GM23338 (cell line): ENCODE measurements at regions not wholly inside any gene's neighbourhood (a gene's known extent, or its start where the extent isn't known, plus 50 kb on each side); places are given as distances from the start of the nearest gene placed in this dataset.
A peak's percentile ranks its signal among the peaks of the same experiment; 100 is the strongest.
"Not testable (repeated sequence)": the region's sequence is repeated elsewhere in the genome, so short reads cannot be mapped to it uniquely, and the experiment has no call there.

Source experiments
- ATAC-seq: fragments of 200-7000 bp; cut with Tn5 transposase; 3 replicates; pipeline ENCODE4 v1.9.1; 2020
- DNase-seq: peaks from one replicate; pipeline ENCODE4 v3.0.0-alpha.2; 2015; ENCODE audit warnings: low spot score
- H2AFZ ChIP-seq: fragments of 200-600 bp; sonication (generic); 2 replicates; pipeline ENCODE4 v1.8.0; 2016; ENCODE audit warnings: antibody characterized with exemption, mild to moderate bottlenecking, moderate library complexity
- H3F3A ChIP-seq: fragments of 200-600 bp; sonication (generic); replicated peaks from 2 replicates; pipeline ENCODE4 v1.8.0; 2017; ENCODE audit warnings: antibody characterized with exemption, mixed run types, low read depth
- H3K27ac ChIP-seq: fragments of 200-600 bp; sonication (generic); 2 replicates; pipeline ENCODE4 v1.6.1; 2016; ENCODE audit warnings: low read depth
- H3K27me3 ChIP-seq: fragments of 200-600 bp; sonication (generic); 2 replicates; pipeline ENCODE4 v1.8.0; 2016; ENCODE audit warnings: mild to moderate bottlenecking, mixed run types, moderate library complexity; ENCODE audit not compliant: insufficient read depth
- H3K36me3 ChIP-seq: fragments of 200-600 bp; sonication (generic); 2 replicates; pipeline ENCODE4 v1.8.0; 2016; ENCODE audit warnings: mild to moderate bottlenecking; ENCODE audit not compliant: insufficient read depth
- H3K4me1 ChIP-seq: fragments of 200-600 bp; sonication (generic); 2 replicates; pipeline ENCODE4 v1.8.0; 2016; ENCODE audit warnings: mild to moderate bottlenecking, moderate library complexity; ENCODE audit not compliant: insufficient read depth
- H3K4me2 ChIP-seq: fragments of 200-600 bp; sonication (generic); 2 replicates; pipeline ENCODE4 v1.7.1; 2017; ENCODE audit warnings: mixed run types
- H3K4me3 ChIP-seq: fragments of 200-600 bp; sonication (generic); 2 replicates; pipeline ENCODE4 v1.6.1; 2016; ENCODE audit warnings: mixed run types
- H3K79me2 ChIP-seq: fragments of 200-600 bp; sonication (generic); replicated peaks from 2 replicates; pipeline ENCODE4 v1.8.0; 2017; ENCODE audit warnings: mild to moderate bottlenecking; ENCODE audit not compliant: insufficient read depth
- H3K9me2 ChIP-seq: fragments of 200-600 bp; sonication (generic); 2 replicates; pipeline ENCODE4 v1.8.0; 2017; ENCODE audit not compliant: insufficient read depth
- H4K20me1 ChIP-seq: fragments of 200-600 bp; sonication (generic); replicated peaks from 2 replicates; pipeline ENCODE4 v1.8.0; 2017; ENCODE audit warnings: mild to moderate bottlenecking; ENCODE audit not compliant: insufficient read depth
- H3K27ac Mint-ChIP-seq: 2 replicates; pipeline ENCODE4 v1.8.0; 2020; ENCODE audit warnings: inconsistent platforms, mild to moderate bottlenecking, moderate library complexity, mixed read lengths
- H3K27me3 Mint-ChIP-seq: 3 replicates; pipeline ENCODE4 v1.8.0; 2022; ENCODE audit warnings: low read depth, mild to moderate bottlenecking, moderate library complexity, mixed read lengths, inconsistent platforms; ENCODE audit not compliant: insufficient read depth, poor library complexity
- H3K36me3 Mint-ChIP-seq: 3 replicates; pipeline ENCODE4 v1.8.0; 2021; ENCODE audit warnings: low read depth, mild to moderate bottlenecking, inconsistent platforms, moderate library complexity, mixed read lengths
- H3K4me1 Mint-ChIP-seq: 3 replicates; pipeline ENCODE4 v1.8.0; 2020; ENCODE audit warnings: mild to moderate bottlenecking, inconsistent platforms, mixed read lengths
- H3K4me3 Mint-ChIP-seq: 3 replicates; pipeline ENCODE4 v1.8.0; 2021; ENCODE audit warnings: moderate library complexity, mild to moderate bottlenecking, inconsistent platforms, mixed read lengths
- H3K9me3 Mint-ChIP-seq: 3 replicates; pipeline ENCODE4 v1.8.0; 2020; ENCODE audit warnings: moderate library complexity, mild to moderate bottlenecking, inconsistent platforms, mixed read lengths

DNA sequence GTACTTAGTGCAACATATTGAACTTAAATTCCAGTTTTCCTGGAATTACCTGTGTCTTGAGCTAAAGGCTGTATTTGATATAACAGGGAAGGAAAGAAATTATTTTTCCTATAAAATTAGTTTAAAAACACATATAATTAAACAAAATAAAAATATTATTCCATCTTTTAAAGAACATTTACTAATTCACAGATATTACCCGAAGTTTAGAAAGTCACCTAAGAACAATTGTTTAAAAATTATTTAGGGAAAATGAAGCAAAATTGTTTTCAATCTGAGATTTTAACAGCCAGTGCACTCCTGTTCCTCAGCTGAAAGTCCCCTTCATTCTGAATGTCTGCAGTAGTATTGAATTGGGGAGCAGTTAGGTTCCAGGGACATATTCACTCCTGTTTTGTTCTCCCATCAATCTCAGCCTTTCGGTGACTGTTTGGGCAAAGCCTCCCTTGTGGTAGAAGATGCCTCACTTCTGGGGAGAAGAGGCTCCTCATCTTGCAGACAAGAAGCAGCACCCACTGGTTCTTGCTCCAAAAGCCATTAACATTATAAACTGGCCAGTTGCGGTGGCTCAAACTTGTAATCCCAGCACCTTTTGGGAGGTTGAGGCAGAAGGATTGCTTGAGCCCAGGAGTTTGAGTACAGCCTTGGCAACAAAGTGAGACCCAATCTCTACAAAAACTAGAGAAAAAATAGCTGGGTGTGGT lies 1516.4 kb upstream of the TPTE start:
- H3K27me3 ChIP-seq, H3K4me3 ChIP-seq, DNase-seq, H3K27ac Mint-ChIP-seq, H3K27ac ChIP-seq, H3K4me3 Mint-ChIP-seq, H3K9me2 ChIP-seq, H3K4me1 ChIP-seq, H4K20me1 ChIP-seq, H3K79me2 ChIP-seq, H3K4me1 Mint-ChIP-seq, H3K4me2 ChIP-seq, ATAC-seq, H2AFZ ChIP-seq: not testable (repeated sequence)
- H3K36me3 Mint-ChIP-seq: peaks cover 76% of the 10 kb centered on the region
- H3K36me3 ChIP-seq: peaks cover 35% of the 10 kb centered on the region
- peaks cover 26% of the 10 kb centered on the region for H3F3A ChIP-seq
- H3K9me3 Mint-ChIP-seq: peaks cover 96% of the 10 kb centered on the region
- H3K27me3 Mint-ChIP-seq: peaks cover 22% of the 10 kb centered on the region

DNA sequence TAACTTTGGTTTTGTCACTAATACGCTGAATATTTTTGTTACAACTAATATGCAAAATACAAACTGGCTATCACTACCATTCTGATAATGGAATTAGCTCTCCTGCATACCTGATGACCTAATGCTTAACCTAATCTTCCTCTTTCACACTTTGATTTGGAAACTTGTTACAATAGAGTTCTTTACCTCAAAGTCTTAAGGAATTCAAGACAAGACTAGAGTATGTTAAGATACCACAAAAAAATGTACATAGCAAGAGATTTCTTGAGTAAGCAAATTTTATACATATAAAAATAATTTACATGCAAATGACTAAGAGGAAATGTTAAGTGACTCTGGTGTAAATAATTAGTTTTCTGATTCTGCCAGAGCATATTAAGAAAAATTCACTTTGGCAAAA lies 1515.7 kb upstream of the TPTE start:
- peaks cover 73% of the 10 kb centered on the region for H3K36me3 Mint-ChIP-seq

DNA sequence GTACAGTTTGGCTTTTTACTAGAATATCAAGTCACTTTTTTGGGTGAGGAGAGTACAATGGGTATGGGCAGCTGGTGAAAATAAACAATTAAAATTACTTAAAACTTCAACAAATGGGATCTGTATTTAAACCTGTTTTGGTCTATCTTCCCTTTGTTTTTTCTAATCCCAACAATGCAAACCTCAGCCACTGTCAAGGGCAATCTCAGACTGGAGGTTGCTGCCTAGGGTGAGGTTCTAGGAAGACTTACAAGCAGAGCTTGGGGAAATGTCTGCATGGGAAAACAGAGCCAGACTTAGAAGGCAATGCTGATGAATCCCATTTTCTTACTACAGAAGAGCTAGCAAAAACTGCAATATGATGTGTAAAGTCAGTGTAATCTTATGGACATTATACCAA lies 1515.3 kb upstream of the TPTE start:
- Histone ChIP-seq H3K36me3 (peaks cover 35% of the 10 kb centered on the region), H3F3A (peaks cover 22% of the 10 kb centered on the region)
- not testable (repeated sequence) for H3K27me3 ChIP-seq, H3K79me2 ChIP-seq, DNase-seq, H4K20me1 ChIP-seq, H3K4me3 Mint-ChIP-seq, H3K4me1 Mint-ChIP-seq, H3K4me3 ChIP-seq, H2AFZ ChIP-seq, ATAC-seq, H3K9me2 ChIP-seq, H3K27ac ChIP-seq, H3K4me1 ChIP-seq, H3K27ac Mint-ChIP-seq, H3K4me2 ChIP-seq
- peaks cover 76% of the 10 kb centered on the region for H3K36me3 Mint-ChIP-seq
- peaks cover 19% of the 10 kb centered on the region for H3K27me3 Mint-ChIP-seq
- H3K9me3 Mint-ChIP-seq: peaks cover 97% of the 10 kb centered on the region

More for the DNA sequence above, 1515.7 kb upstream of the TPTE start:
- Mint-ChIP-seq H3K9me3 (peaks cover 96% of the 10 kb centered on the region), H3K27me3 (peaks cover 17% of the 10 kb centered on the region)
- H3K4me1 ChIP-seq, H2AFZ ChIP-seq, H3K79me2 ChIP-seq, H3K4me2 ChIP-seq, DNase-seq, H4K20me1 ChIP-seq, ATAC-seq, H3K4me3 Mint-ChIP-seq, H3K27ac ChIP-seq, H3K4me1 Mint-ChIP-seq, H3K27me3 ChIP-seq, H3K9me2 ChIP-seq, H3K27ac Mint-ChIP-seq, H3K4me3 ChIP-seq: not testable (repeated sequence)
- Histone ChIP-seq H3F3A (peaks cover 24% of the 10 kb centered on the region), H3K36me3 (peaks cover 35% of the 10 kb centered on the region)

DNA sequence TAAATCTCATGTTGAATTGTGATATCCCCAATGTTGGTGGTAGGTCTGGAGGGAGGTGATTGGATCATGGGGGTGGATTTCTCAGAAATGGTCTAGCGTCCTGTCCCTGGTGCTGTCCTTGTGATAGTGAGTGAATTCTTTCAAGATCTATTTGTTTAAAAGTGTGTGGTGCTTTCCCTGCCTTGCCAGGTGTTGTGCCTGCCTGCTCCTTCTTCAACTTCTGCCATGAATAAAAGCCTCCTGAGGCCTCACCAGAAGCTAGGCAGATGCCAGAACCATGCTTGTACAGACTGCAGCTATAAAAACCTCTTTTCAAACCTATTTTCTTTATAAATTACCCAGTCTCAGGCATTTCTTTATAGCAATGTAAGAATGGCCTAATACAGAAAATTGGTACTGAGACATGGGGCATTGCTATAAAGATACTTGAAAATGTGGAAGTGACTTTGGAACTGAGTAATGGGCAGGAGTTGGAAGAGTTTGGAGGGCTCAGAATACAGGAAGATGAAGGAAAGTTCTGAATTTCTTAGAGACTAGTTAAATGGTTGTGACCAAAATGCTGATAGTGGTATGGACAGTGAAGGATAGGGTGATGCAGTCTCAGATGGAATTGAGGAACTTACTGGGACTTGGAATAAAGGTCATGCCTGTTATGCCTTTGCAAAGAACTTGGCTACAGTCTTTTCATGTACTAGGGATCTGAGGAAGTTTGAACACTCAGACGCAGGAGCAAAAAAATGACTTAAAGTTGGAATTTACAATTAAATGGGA lies 1514.6 kb upstream of the TPTE start:
- peaks cover 79% of the 10 kb centered on the region for H3K36me3 Mint-ChIP-seq
- not testable (repeated sequence) for H2AFZ ChIP-seq, H3K27me3 ChIP-seq, ATAC-seq, H3K79me2 ChIP-seq, H3K4me1 Mint-ChIP-seq, H3K4me1 ChIP-seq, H3K4me3 Mint-ChIP-seq, H4K20me1 ChIP-seq, H3K9me2 ChIP-seq, DNase-seq, H3K27ac ChIP-seq, H3K4me2 ChIP-seq, H3K27ac Mint-ChIP-seq
- H3F3A ChIP-seq: peaks cover 22% of the 10 kb centered on the region
- peak overlapping the region; percentile 19; the same call in 1 of the 2 replicates for H3K4me3 ChIP-seq
- H3K36me3 ChIP-seq: peaks cover 35% of the 10 kb centered on the region
- H3K9me3 Mint-ChIP-seq: peaks cover 97% of the 10 kb centered on the region
- peaks cover 20% of the 10 kb centered on the region for H3K27me3 Mint-ChIP-seq
